NCI-H460 (cell line): ENCODE measurements at regions not wholly inside any gene's neighbourhood (a gene's known extent, or its start where the extent isn't known, plus 50 kb on each side); places are given as distances from the start of the nearest gene placed in this dataset.

Source experiments
- DNase-seq: peaks from one replicate; pipeline ENCODE4 v3.0.0-alpha.2; 2016; ENCODE audit warnings: low read depth; ENCODE audit errors: extremely low read depth

DNA sequence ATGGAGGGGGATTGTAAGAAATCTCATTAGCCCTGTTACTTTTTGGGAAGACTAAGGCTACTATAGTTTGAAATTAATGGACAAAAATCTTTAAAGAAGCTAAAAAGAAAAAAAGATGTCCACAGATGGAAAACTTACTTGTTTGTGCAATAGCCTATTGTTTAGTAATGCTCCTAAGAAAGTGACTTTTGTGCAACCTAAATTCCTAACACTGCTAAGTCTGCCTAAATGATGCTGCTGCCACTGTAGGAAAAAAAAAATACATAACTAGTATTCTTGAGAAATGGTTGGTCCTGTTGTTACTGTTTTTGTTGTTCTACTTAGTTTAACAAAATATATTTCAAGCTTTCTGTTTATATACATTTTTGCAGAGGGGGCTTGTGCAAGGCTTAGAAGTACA lies 108.2 kb upstream of the NR3C1 start:
- DNase-seq: no peak

- no peak for DNase-seq
Measured at GRCh38 chr5:143509758-143510221, 106.3 kb upstream of the NR3C1 start.

- DNase-seq: peak; percentile 48
Measured at GRCh38 chr5:143506836-143507552, 103.5 kb upstream of the NR3C1 start.

GRCh38 chr5:143505934-143506333 lies 102.4 kb upstream of the NR3C1 start:
- DNase-seq: no peak

GRCh38 chr5:143505354-143505753 lies 101.9 kb upstream of the NR3C1 start:
- no peak for DNase-seq

GRCh38 chr5:143501310-143502044 lies 98.0 kb upstream of the NR3C1 start:
- no peak for DNase-seq

DNA sequence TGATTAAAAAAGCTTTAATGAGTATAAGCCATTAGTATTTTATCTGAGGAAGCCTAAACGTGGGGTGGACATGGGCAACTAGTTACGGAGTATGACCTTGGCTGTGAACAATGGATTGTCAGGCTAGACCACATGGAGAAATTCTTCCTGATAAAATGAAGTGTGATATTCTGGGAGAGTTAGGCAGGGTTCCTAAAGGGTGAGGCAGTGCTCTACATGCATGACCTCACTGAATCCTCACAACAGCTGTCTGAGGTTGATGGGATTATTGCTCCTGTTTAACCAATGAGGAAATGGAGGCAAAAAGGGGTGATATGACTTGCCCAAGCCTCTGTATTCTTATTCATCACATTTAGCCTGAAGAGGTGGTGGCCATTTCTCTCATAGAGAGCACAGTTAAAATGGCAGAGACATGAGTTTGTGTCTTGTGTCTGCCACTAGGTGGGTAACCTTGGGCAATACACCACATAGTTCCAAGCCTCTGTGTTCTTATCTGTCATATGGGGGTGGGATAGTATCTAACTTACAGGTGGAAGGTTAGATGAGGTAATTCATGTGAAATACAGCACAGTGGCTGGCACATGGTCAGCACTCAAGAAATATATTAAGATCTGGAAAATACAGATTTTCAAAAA lies 96.1 kb upstream of the NR3C1 start:
- DNase-seq: no peak

GRCh38 chr5:143498821-143499220 lies 95.3 kb upstream of the NR3C1 start:
- DNase-seq: no peak

DNA sequence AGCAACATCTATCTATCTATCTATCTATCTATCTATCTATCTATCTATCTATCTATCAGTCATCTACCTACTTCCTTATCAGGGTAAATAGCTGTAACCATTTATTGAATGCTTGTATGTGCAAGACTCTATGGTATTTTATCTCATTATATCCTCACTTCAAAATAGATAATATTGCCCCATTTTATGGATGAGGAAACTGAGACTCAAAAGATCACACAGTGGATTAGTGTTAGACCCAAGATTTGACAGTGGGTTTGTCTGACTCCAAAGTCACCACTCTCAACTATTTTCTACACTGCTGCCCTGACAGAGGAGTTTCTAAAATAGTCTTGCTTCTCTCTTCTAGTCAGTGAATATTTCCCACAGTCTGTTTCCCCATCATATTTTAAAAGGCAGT lies 94.3 kb upstream of the NR3C1 start:
- DNase-seq: no peak

DNA sequence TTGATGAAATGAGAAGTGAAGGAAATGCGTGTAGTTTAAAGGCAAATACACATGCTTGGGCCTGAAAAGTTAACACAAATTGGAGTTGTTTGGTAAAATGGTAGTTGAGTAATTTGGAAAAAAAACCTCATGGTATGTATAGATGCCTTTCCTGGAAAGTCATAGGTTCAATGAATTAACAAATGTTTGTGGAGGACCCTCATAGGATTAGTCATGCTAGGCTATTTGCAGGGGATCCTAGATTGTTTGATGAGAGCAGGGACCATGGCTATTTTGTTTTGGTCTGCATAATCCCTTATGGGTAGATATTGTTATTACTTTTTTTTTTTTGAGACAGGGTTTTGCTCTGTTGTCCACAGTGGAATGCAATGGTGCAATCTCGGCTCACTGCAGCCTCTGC lies 93.5 kb upstream of the NR3C1 start:
- DNase-seq: no peak

- peak; percentile 67 for DNase-seq
Measured at GRCh38 chr5:143495821-143496275, 92.4 kb upstream of the NR3C1 start.

DNA sequence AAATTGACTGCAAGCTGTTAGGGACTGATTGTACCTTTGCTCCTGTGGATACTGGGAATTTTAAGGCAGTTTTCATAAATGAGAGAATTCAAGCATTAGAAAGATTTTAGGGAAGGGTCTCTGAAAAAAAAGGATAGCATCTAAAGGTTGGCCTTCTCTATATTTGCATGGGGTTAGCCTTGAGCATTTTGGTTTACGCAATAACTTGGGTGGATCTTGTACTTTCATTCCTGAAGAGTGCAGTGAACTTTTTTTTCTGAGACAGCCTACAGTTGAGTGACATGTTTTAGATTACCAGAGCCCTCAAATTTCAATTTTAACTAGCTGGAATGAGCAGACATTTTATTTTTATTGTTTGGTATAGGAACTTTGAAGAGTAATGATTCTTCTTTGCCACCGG lies 91.6 kb upstream of the NR3C1 start:
- no peak for DNase-seq

GRCh38 chr5:143494595-143494994 lies 91.1 kb upstream of the NR3C1 start:
- DNase-seq: no peak

- DNase-seq: no peak
Measured at GRCh38 chr5:143494162-143494561, 90.7 kb upstream of the NR3C1 start.

DNA sequence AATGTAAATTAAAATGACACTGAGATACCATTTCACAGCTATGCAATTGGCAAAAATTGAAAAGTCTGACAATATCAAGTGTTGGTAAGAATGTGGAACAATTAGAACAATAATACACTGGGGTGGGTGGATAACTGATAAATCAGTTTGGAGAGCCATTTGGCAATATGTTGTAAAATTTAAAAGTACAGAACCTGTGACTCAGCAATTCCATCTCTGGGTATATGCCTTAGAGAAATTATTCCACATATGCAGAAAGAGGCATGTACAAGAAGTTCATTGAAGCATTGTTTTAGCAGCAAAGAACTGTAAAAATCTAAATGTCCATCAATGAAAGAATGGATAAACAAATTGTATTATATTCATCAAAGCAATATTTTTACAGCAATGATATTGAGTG lies 89.3 kb upstream of the NR3C1 start:
- no peak for DNase-seq

DNA sequence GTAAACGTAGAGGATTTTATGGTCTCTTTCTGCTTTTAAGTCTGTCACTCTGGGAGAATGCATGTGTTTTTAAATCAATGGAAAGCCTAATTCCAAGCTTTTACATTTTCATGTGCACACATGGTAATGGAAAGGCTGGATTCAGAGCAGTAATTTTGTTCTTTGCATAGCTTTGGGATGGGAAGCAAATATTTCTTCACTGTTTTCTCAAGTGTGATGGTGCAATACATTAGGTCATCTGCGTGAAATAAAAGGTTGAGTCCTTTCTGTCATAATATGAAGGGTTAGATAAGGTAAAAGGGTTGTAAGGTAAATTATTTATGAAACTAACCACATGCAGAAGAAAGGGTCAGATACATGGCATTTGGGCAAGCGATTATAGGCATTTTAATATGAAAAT lies 88.2 kb upstream of the NR3C1 start:
- DNase-seq: no peak

- no peak for DNase-seq
Measured at GRCh38 chr5:143488381-143488780, 84.9 kb upstream of the NR3C1 start.

- DNase-seq: no peak
Measured at GRCh38 chr5:143484601-143485000, 81.1 kb upstream of the NR3C1 start.

- no peak for DNase-seq
Measured at GRCh38 chr5:143481697-143482531, 78.4 kb upstream of the NR3C1 start.

GRCh38 chr5:143480001-143480400 lies 76.5 kb upstream of the NR3C1 start:
- DNase-seq: no peak

- DNase-seq: no peak
Measured at GRCh38 chr5:143479394-143479793, 75.9 kb upstream of the NR3C1 start.
